ENCODE measurements at regions not wholly inside any gene's neighbourhood (a gene's known extent, or its start where the extent isn't known, plus 50 kb on each side); places are given as distances from the start of the nearest gene placed in this dataset.
"Not testable (repeated sequence)": the region's sequence is repeated elsewhere in the genome, so short reads cannot be mapped to it uniquely, and the experiment has no call there.

GRCh38 chr4:141543176-141543575 lies 93.2 kb upstream of the IL15 start:
- DNase-seq: no peak

- DNase-seq: no peak
Observed at GRCh38 chr4:141543706-141544105, 92.7 kb upstream of the IL15 start.

GRCh38 chr4:141548791-141549190 lies 87.6 kb upstream of the IL15 start:
- DNase-seq: no peak

- no peak for DNase-seq
Observed at GRCh38 chr4:141560056-141560455, 76.3 kb upstream of the IL15 start.

DNA sequence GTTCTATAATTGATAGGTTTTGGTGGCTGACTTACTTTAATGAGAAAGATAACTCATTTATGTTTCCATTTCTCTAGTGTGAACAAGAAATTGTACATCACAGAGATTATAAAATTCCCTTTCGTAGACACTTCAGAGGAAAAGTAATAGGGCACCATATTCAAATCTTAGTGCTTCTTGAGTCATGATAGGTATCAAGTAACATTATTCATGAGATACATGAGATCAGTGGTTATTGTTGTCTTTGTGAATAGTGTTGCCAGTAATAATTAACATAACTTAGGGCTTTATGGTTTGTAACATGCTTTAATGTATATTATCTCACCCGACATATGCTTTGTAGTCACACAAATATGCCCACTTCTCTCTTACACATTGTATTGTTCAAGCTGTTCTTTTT lies 73.7 kb upstream of the IL15 start:
- no peak for DNase-seq

DNA sequence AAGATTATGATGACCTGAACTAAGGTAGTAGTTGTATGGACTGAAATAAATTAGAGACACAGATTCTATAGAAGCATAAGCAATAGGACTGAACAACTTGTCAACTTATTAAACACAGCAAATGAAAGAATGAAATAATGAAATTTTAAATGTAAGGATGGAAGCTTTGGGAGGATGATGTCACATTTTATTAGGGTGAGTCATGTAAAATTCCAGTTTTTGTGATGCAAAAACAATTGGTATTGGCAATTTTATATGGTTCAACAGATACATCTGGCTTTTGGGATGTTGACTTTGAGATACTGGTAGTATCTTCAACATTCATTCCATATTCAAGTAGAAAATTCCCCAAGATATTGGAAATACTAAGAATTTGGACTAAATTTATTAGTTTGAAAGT lies 72.7 kb upstream of the IL15 start:
- DNase-seq: no peak

DNA sequence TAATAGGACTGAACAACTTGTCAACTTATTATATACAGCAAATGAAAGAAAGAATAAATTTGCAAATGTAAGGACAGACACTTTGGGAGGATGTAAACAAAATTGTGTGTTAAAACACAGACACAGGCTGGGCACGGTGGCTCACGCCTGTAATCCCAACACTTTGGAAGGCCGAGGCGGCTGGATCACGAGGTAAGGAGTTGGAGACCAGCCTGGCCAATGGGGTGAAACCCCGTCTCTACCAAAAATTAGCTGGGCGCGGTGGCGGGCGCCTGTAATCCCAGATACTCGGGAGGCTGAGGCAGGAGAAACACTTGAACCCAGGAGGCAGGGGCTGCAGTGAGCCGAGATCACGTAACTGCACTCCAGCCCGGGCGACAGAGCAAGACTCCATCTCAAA lies 71.4 kb upstream of the IL15 start:
- not testable (repeated sequence) for DNase-seq

DNA sequence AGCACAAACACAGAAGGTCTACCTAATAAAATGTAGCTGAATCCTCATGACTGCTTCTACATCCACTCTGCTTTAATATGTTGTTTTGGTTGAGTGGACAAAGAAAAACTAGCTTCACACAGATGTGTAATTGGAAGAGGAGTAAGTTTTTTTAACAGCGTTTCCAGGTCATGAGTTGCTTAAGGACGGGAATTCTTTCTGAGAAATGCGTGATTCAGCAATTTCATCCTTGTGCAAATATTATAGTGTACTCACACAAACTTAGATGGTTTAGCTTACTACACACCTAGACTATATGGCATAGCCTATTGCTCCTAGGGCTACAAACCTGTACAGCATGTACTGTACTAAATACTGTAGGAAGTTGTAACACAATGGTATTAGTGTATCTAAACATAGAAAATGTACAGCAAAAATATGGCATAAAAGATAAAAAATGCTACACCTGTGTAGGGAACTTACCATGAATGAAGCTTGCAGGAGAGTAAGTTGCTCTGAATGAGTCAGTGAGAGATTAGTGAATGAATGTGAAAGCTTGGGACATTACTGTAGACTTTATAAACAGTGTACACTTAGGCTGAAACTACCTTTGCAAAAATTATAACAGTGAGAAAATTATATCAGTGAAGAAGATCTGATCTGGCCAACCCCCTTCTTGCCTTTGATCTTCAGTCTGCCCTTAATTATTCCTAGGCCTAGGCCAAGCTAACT lies 70.8 kb upstream of the IL15 start:
- DNase-seq: no peak

DNA sequence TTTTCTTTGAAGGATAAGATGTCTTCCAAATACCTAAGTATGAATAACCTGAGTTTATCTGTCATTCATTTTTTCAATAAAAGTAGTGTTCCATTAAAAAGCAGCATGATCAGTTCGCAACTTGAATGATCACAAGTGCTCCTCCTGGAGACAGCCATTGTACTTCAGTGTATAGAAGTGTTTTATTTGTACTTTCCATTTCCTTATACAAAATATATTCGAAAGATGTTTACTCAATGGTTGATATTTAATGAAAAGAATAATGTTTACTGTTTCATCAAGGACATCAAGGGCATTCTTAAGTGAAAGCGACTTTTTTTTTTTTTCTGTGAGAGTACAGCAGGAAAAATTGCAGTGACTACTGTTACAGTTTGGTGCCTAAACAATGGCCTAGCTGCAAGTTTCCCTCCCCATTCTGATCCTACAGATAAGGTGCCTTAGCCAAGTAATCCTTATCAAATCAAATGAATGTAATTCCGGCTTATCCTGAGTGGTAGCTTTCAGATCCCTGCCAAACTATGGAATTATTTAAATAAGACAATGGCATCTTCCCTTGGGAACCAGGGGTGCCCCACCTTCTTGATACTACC lies 69.0 kb upstream of the IL15 start:
- no peak for DNase-seq

DNA sequence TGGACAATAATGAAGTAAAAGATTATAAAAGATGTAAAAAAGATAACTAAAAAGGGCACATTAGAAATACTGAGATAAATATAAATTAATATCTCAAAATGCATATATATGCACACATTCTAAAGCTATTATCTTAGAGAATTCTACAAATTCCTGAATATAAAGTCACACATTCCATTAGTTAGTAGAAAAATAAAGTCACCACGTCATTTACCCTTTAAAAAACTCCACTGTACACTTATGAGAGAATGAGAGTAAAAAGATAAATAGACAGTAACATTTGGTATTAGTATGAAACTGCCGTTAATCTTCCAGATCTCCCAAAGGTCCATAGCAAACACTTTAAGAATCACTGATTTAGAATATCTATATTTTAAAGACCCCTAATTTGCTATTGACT lies 67.2 kb upstream of the IL15 start:
- DNase-seq: no peak

DNA sequence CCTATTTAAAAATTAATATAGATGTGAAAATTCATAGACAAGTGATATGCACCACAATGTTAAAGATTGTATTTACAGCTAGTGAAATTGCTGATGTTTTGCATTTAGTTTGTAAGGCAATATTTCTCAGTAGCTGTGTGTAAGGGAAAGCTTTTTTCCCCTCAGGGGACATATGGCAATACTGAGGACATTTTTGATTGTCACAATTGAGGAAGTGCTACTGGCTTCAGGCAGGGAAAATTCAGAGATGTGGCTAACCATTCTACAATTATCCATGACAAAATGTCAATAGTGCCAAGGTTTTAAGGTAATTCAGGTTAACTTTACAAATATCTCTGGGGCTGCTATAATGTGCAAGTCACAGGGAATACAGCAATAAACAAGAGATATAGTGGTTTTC lies 66.1 kb upstream of the IL15 start:
- DNase-seq: no peak

- DNase-seq: no peak
Observed at GRCh38 chr4:141571362-141571761, 65.0 kb upstream of the IL15 start.

- no peak for DNase-seq
Observed at GRCh38 chr4:141571793-141572192, 64.6 kb upstream of the IL15 start.

DNA sequence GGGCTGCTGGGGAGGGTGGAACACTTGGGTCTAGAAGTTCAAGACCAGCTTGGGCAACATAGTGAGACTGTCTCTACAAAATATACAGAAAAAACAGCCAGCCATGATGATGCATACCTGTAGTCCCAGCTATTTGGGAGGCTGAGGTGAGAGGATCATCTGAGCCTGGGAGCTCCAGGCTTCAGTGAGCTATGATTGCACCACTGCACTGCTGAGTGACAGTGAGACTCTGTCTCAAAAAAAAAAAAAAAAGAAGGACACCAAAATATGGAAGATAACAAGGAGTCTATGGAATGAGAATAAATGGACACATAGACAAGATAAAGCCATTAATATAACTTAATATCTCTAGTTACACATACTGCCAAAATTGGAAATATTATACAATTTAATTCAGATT lies 62.7 kb upstream of the IL15 start:
- no peak for DNase-seq

DNA sequence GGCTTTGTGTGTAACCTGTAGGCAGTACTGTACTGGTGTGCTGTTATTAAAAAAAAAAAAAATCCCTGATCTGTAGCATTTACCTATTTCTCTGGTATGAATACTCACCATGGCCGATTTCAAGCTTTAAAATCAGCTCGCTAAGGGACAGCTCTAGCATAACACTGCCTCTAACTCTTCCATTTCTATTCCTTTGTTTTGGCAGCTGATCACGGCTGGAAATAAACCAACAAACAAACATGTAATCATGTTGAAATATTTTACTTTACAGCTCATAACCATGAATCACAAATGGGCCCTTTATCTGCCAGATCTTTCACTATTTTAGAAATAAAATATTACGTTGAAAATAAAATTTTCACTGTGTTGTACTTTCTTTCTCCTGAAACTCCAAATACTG lies 60.5 kb upstream of the IL15 start:
- no peak for DNase-seq

DNA sequence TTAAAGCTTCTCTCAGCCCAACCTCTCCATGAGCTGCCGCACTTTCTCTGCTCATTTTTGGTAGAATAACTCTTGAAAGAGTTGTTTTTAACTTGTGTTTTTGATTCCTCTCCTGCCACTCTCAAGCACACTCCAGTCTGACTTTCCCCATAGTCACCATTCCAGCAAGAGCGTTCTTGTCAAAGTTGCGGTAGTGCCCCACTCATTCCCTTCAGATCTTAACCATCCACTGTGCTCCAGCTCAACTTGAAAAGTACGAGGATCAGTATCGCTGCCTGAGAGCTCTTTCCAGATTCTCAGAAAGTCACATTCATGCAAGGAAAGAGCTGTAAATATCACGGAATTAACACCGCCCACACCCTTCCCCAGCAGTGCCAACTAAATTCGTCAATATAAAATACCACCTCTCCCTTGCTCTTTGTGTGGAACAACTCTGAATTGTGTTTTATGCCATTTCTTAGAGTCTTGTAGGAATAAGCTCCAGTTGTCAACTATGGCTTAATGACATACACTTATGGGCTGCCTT lies 59.7 kb upstream of the IL15 start:
- no peak for DNase-seq

DNA sequence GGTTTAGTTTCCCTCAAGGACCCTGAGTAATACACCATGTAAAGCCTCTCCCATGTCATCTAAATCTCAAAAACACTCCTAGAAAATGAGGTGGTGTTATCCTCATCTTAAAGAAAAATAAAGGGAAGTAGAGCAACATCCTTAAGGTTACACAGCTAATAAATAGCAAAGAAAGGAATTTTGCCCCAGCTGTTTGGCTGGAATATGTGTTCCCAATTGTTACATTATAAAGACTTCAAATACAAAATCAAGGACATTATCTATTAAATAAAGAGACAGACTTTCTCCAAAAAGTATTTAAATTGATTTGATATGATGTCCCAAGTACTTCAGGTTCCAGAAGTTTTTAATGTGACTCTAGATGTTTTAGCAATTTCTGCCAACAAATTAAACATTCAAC lies 57.9 kb upstream of the IL15 start:
- DNase-seq: no peak

DNA sequence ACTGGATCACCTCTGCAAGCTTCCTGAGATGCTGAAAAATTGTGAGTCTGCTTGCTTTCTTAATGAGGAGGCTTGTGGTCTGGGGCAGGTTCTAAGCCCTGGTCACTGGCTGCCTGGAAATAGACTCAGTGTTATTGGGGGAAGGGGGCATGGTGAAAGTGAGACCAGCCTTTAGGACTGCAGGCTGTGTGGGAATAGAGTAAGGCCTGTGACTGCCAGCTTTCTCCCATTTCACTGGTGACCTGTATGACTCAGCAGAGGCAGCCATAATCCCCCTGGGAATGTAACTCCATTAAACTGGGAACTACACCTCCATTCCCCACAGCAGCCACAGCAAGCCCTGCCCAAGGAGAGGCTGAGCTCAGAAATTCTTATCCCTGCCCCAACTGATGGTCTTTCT lies 55.9 kb upstream of the IL15 start:
- no peak for DNase-seq

Measured in NCI-H1092 treated with DMSO at 0.1 percent for 48 hours (cell line).